ENCODE measurements at regions not wholly inside any gene's neighbourhood (a gene's known extent, or its start where the extent isn't known, plus 50 kb on each side); places are given as distances from the start of the nearest gene placed in this dataset.

- DNase-seq (ENCODE audit: low spot score), result no peak
These were observed 130.9 kb downstream of the C9orf50 start for GRCh38 chr9:129489838-129490582.

GRCh38 chr9:129487658-129488483 is 133.0 kb downstream of the C9orf50 start:
- DNase-seq (ENCODE audit: low spot score), result no peak

GRCh38 chr9:129486756-129487657 is 133.9 kb downstream of the C9orf50 start:
- no peak for DNase-seq (ENCODE audit: low spot score)

GRCh38 chr9:129485145-129485774 is 135.6 kb downstream of the C9orf50 start:
- no peak for DNase-seq (ENCODE audit: low spot score)

- no peak for DNase-seq (ENCODE audit: low spot score)
These were observed 136.4 kb downstream of the C9orf50 start for GRCh38 chr9:129484352-129485000.

GRCh38 chr9:129483415-129484351 is 137.2 kb downstream of the C9orf50 start:
- peak; percentile 88 for DNase-seq (ENCODE audit: low spot score)

GRCh38 chr9:129482521-129483414 is 138.1 kb downstream of the C9orf50 start:
- DNase-seq (ENCODE audit: low spot score), result no peak

GRCh38 chr9:129481810-129482511 is 138.9 kb downstream of the C9orf50 start:
- no peak for DNase-seq (ENCODE audit: low spot score)

GRCh38 chr9:129481424-129481809 is 139.5 kb downstream of the C9orf50 start:
- DNase-seq (ENCODE audit: low spot score), result no peak

GRCh38 chr9:129480745-129481144 is 140.2 kb downstream of the C9orf50 start:
- no peak for DNase-seq (ENCODE audit: low spot score)

- DNase-seq (ENCODE audit: low spot score), result no peak
These were observed 140.7 kb downstream of the C9orf50 start for GRCh38 chr9:129480227-129480626.

- DNase-seq (ENCODE audit: low spot score), result no peak
These were observed 141.3 kb downstream of the C9orf50 start for GRCh38 chr9:129479631-129480011.

- no peak for DNase-seq (ENCODE audit: low spot score)
These were observed 141.8 kb downstream of the C9orf50 start for GRCh38 chr9:129478961-129479630.

- no peak for DNase-seq (ENCODE audit: low spot score)
These were observed 142.4 kb downstream of the C9orf50 start for GRCh38 chr9:129478461-129478860.

- no peak for DNase-seq (ENCODE audit: low spot score)
These were observed 143.9 kb downstream of the C9orf50 start for GRCh38 chr9:129476821-129477611.

- DNase-seq (ENCODE audit: low spot score), result no peak
These were observed 146.0 kb downstream of the C9orf50 start for GRCh38 chr9:129474740-129475404.
